SK-N-SH treated with all-trans-retinoic acid at 6 μM for 48 hours (cell line): ENCODE measurements at regions not wholly inside any gene's neighbourhood (a gene's known extent, or its start where the extent isn't known, plus 50 kb on each side); places are given as distances from the start of the nearest gene placed in this dataset.

Experiments
- ATAC-seq: fragments of 200-7000 bp; cut with Tn5 transposase; 3 replicates; pipeline ENCODE4 v1.9.1; 2020; ENCODE audit warnings: mild to moderate bottlenecking, moderate library complexity
- ARNTL ChIP-seq: fragments of 450-650 bp; formaldehyde crosslinking; IDR thresholded peaks from 2 replicates; pipeline ENCODE4 v1.5.0; 2020; ENCODE audit warnings: low read depth, mild to moderate bottlenecking, moderate library complexity, borderline replicate concordance
- BACH2 ChIP-seq: fragments of 250-450 bp; sonication (Bioruptor Pico); IDR thresholded peaks from 2 replicates; pipeline ENCODE4 v1.9.0; 2021; ENCODE audit warnings: mild to moderate bottlenecking, borderline replicate concordance
- CREB5 ChIP-seq: fragments of 250-450 bp; sonication (Bioruptor Pico); IDR thresholded peaks from 2 replicates; pipeline ENCODE4 v1.5.1; 2020; ENCODE audit warnings: low read depth, mild to moderate bottlenecking, moderate library complexity
- CSDC2 ChIP-seq: fragments of 250-450 bp; sonication (Bioruptor Pico); IDR thresholded peaks from 2 replicates; pipeline ENCODE4 v1.5.0; 2020; ENCODE audit warnings: mild to moderate bottlenecking, moderate library complexity
- CSRNP3 ChIP-seq: fragments of 250-450 bp; sonication (Bioruptor Pico); IDR thresholded peaks from 2 replicates; pipeline ENCODE4 v1.5.1; 2021; ENCODE audit warnings: mild to moderate bottlenecking, moderate library complexity
- ESRRG ChIP-seq: fragments of 250-450 bp; sonication (Bioruptor Pico); IDR thresholded peaks from 2 replicates; pipeline ENCODE4 v1.6.1; 2021; ENCODE audit warnings: mild to moderate bottlenecking
- GLIS3 ChIP-seq: fragments of 250-450 bp; sonication (Bioruptor Pico); IDR thresholded peaks from 2 replicates; pipeline ENCODE4 v1.5.0; 2020; ENCODE audit warnings: mild to moderate bottlenecking, moderate library complexity
- ISL1 ChIP-seq: fragments of 250-450 bp; sonication (Bioruptor Pico); IDR thresholded peaks from 2 replicates; pipeline ENCODE4 v2.1.2; 2022; ENCODE audit warnings: mild to moderate bottlenecking, moderate library complexity
- OSR1 ChIP-seq: fragments of 250-450 bp; sonication (Bioruptor Pico); IDR thresholded peaks from 2 replicates; pipeline ENCODE4 v1.8.0; 2022; ENCODE audit warnings: moderate library complexity, mild to moderate bottlenecking, inconsistent platforms
- PATZ1 ChIP-seq: fragments of 250-450 bp; sonication (Bioruptor Pico); IDR thresholded peaks from 2 replicates; pipeline ENCODE4 v1.8.0; 2020; ENCODE audit warnings: mild to moderate bottlenecking, moderate library complexity, borderline replicate concordance
- POU6F1 ChIP-seq: fragments of 250-450 bp; sonication (Bioruptor Pico); IDR thresholded peaks from 2 replicates; pipeline ENCODE4 v1.8.0; 2021; ENCODE audit warnings: low read depth, mild to moderate bottlenecking, moderate library complexity, borderline replicate concordance
- PPARA ChIP-seq: fragments of 250-450 bp; sonication (Bioruptor Pico); IDR thresholded peaks from 2 replicates; pipeline ENCODE4 v1.5.0; 2020; ENCODE audit warnings: mild to moderate bottlenecking, borderline replicate concordance
- RARB ChIP-seq: fragments of 250-450 bp; sonication (Bioruptor Pico); IDR thresholded peaks from 2 replicates; pipeline ENCODE4 v1.8.0; 2021; ENCODE audit warnings: mild to moderate bottlenecking, moderate library complexity
- SNAI2 ChIP-seq: fragments of 250-450 bp; sonication (Bioruptor Pico); IDR thresholded peaks from 2 replicates; pipeline ENCODE4 v1.5.0; 2020; ENCODE audit warnings: mild to moderate bottlenecking, moderate library complexity
- TCF4 ChIP-seq: fragments of 250-450 bp; sonication (Bioruptor Pico); IDR thresholded peaks from 2 replicates; pipeline ENCODE4 v1.8.0; 2021; ENCODE audit warnings: mild to moderate bottlenecking, moderate library complexity, borderline replicate concordance
- TOX ChIP-seq: fragments of 250-450 bp; sonication (Bioruptor Pico); IDR thresholded peaks from 2 replicates; pipeline ENCODE4 v1.8.0; 2021; ENCODE audit warnings: mild to moderate bottlenecking, moderate library complexity, borderline replicate concordance
- TSHZ2 ChIP-seq: fragments of 250-450 bp; sonication (Bioruptor Pico); IDR thresholded peaks from 2 replicates; pipeline ENCODE4 v1.5.0; 2020; ENCODE audit warnings: mild to moderate bottlenecking, moderate library complexity
- ZC3H10 ChIP-seq: fragments of 250-450 bp; sonication (Bioruptor Pico); IDR thresholded peaks from 2 replicates; pipeline ENCODE4 v1.5.1; 2021; ENCODE audit warnings: mild to moderate bottlenecking, moderate library complexity
- ZFP3 ChIP-seq: fragments of 250-450 bp; sonication (Bioruptor Pico); IDR thresholded peaks from 2 replicates; pipeline ENCODE4 v1.5.0; 2020; ENCODE audit warnings: mild to moderate bottlenecking, moderate library complexity
- ZFP30 ChIP-seq: fragments of 450-650 bp; formaldehyde crosslinking; IDR thresholded peaks from 2 replicates; pipeline ENCODE4 v1.5.0; 2022; ENCODE audit warnings: mild to moderate bottlenecking, moderate library complexity
- ZNF565 ChIP-seq: fragments of 450-650 bp; formaldehyde crosslinking; conservative IDR thresholded peaks from 2 replicates; pipeline ENCODE4 v1.5.0; 2020; ENCODE audit warnings: low read depth, mild to moderate bottlenecking, moderate library complexity
- ZNF70 ChIP-seq: fragments of 450-650 bp; formaldehyde crosslinking; IDR thresholded peaks from 2 replicates; pipeline ENCODE4 v1.5.0; 2020; ENCODE audit warnings: mild to moderate bottlenecking, moderate library complexity
- ZNF8 ChIP-seq: fragments of 450-650 bp; formaldehyde crosslinking; IDR thresholded peaks from 2 replicates; pipeline ENCODE4 v1.5.0; 2020; ENCODE audit warnings: mild to moderate bottlenecking, moderate library complexity

- TF ChIP-seq CREB5 (CRISPR knock-in tag): no peak
- TF ChIP-seq TSHZ2 (CRISPR knock-in tag): no peak
- no peak for TF ChIP-seq OSR1
- TF ChIP-seq ARNTL (CRISPR knock-in tag): no peak
- TF ChIP-seq ZC3H10: no peak
- no peak for TF ChIP-seq ZNF8
- TF ChIP-seq CSRNP3 (CRISPR knock-in tag): no peak
- no peak for TF ChIP-seq TCF4 (CRISPR knock-in tag)
- TF ChIP-seq ZNF70: no peak
- no peak for TF ChIP-seq RARB (CRISPR knock-in tag)
- TF ChIP-seq ISL1 (CRISPR knock-in tag): no peak
- TF ChIP-seq SNAI2 (CRISPR knock-in tag): no peak
- TF ChIP-seq ZNF565 (CRISPR knock-in tag): no peak
- no peak for TF ChIP-seq POU6F1 (CRISPR knock-in tag)
- no peak for TF ChIP-seq ESRRG (CRISPR knock-in tag)
- no peak for TF ChIP-seq PATZ1 (CRISPR knock-in tag)
- TF ChIP-seq GLIS3 (CRISPR knock-in tag): no peak
- no peak for TF ChIP-seq TOX (CRISPR knock-in tag)
- TF ChIP-seq ZFP30 (CRISPR knock-in tag): no peak
- TF ChIP-seq CSDC2 (CRISPR knock-in tag): no peak
- no peak for ATAC-seq
These were observed 465.9 kb upstream of the ONECUT1 start for GRCh38 chr15:53256043-53256442.

GRCh38 chr15:53251996-53252395 is 461.9 kb upstream of the ONECUT1 start:
- no peak for TF ChIP-seq ARNTL (CRISPR knock-in tag)
- no peak for ATAC-seq

GRCh38 chr15:53251523-53251922 is 461.4 kb upstream of the ONECUT1 start:
- ATAC-seq: no peak
- TF ChIP-seq ESRRG (CRISPR knock-in tag): no peak
- TF ChIP-seq PPARA (CRISPR knock-in tag): no peak
- no peak for TF ChIP-seq ZNF565 (CRISPR knock-in tag)
- TF ChIP-seq ZFP3: no peak
- TF ChIP-seq CSDC2 (CRISPR knock-in tag): no peak
- TF ChIP-seq BACH2 (CRISPR knock-in tag): no peak
- TF ChIP-seq ZNF70: no peak
- TF ChIP-seq PATZ1 (CRISPR knock-in tag): no peak
- TF ChIP-seq CREB5 (CRISPR knock-in tag): no peak
- no peak for TF ChIP-seq ZFP30 (CRISPR knock-in tag)
- TF ChIP-seq TOX (CRISPR knock-in tag): no peak
- TF ChIP-seq TCF4 (CRISPR knock-in tag): no peak
- no peak for TF ChIP-seq RARB (CRISPR knock-in tag)
- no peak for TF ChIP-seq ZNF8
- TF ChIP-seq ZC3H10: no peak
- TF ChIP-seq SNAI2 (CRISPR knock-in tag): no peak
- no peak for TF ChIP-seq ISL1 (CRISPR knock-in tag)
